ENCODE measurements at regions not wholly inside any gene's neighbourhood (a gene's known extent, or its start where the extent isn't known, plus 50 kb on each side); places are given as distances from the start of the nearest gene placed in this dataset.

- POLR2A ChIA-PET: no interaction called here
- Histone ChIP-seq H3K27me3 (ENCODE audit: control insufficient read depth in 1 of 2, insufficient read depth in 2 of 2, low read length in 2 of 2) (peaks cover 11 to 15% of the 10 kb centered on the region in 2 experiments), H3K9me3 (ENCODE audit: control insufficient read depth in 1 of 2, insufficient read depth in 1 of 2, low read length in 2 of 2) (no peaks in the 10 kb centered on the region), H3K36me3 (ENCODE audit: insufficient read depth, low read length) (no peaks in the 10 kb centered on the region), H3K27ac (ENCODE audit: low read depth in 1 of 2, low read length in 2 of 2) (no peak overlapping the region), H3K4me1 (ENCODE audit: insufficient read depth, low read length) (peaks cover 15% of the 10 kb centered on the region), H3K4me3 (ENCODE audit: low read length) (no peak overlapping the region)
- Mint-ChIP-seq H3K9me3 (no peaks in the 10 kb centered on the region), H3K4me3 (no peak overlapping the region), H3K27me3 (peaks cover 25% of the 10 kb centered on the region), H3K27ac (no peak overlapping the region), H3K4me1 (ENCODE audit: low read depth) (peaks cover 9% of the 10 kb centered on the region), H3K36me3 (ENCODE audit: low read depth) (no peaks in the 10 kb centered on the region)
- peak; percentile 57 for TF ChIP-seq CTCF (IDR thresholded peaks at IDR 0.05)
- CTCF ChIA-PET: interaction anchor here (1.0 kb wide), 1 partner anchor 13 kb away, joined by 3 read pairs; no protein-coding TSS in a partner anchor
- intact Hi-C loops (cut with DNase I, micrococcal nuclease): no loop called here
- ATAC-seq (ENCODE audit: poor library complexity): no peak
- peak in 1 of 14 experiments; percentile 25 for DNase-seq
Observed at GRCh38 chr15:66838671-66839239, 136.7 kb downstream of the SMAD6 start.

- H3K27me3 Mint-ChIP-seq: peaks cover 34% of the 10 kb centered on the region
- Histone ChIP-seq H3K9me3 (ENCODE audit: control insufficient read depth in 1 of 2, insufficient read depth in 1 of 2, low read length in 2 of 2) (no peaks in the 10 kb centered on the region), H3K27me3 (ENCODE audit: control insufficient read depth in 1 of 2, insufficient read depth in 2 of 2, low read length in 2 of 2) (peaks cover 20 to 23% of the 10 kb centered on the region in 2 experiments), H3K4me1 (ENCODE audit: insufficient read depth, low read length) (peaks cover 15% of the 10 kb centered on the region), H3K4me3 (ENCODE audit: low read length) (no peak overlapping the region), H3K27ac (ENCODE audit: low read depth in 1 of 2, low read length in 2 of 2) (no peak overlapping the region), H3K36me3 (ENCODE audit: insufficient read depth, low read length) (no peaks in the 10 kb centered on the region)
- intact Hi-C loops (cut with DNase I, micrococcal nuclease): no loop called here
- ChIA-PET CTCF (interaction anchor here (0.7 kb wide), 1 partner anchor 760 kb away, joined by 3 read pairs; no protein-coding TSS in a partner anchor), POLR2A (no interaction called here)
- peaks cover 9% of the 10 kb centered on the region for H3K4me1 Mint-ChIP-seq (ENCODE audit: low read depth)
- no peak for TF ChIP-seq CTCF (IDR thresholded peaks at IDR 0.05)
- H3K27ac Mint-ChIP-seq: no peak overlapping the region
- ATAC-seq (ENCODE audit: poor library complexity): no peak
- no peak for DNase-seq
- H3K9me3 Mint-ChIP-seq: no peaks in the 10 kb centered on the region
- H3K36me3 Mint-ChIP-seq (ENCODE audit: low read depth): no peaks in the 10 kb centered on the region
- no peak overlapping the region for H3K4me3 Mint-ChIP-seq
Observed at GRCh38 chr15:66839506-66840112, 137.6 kb downstream of the SMAD6 start.

GRCh38 chr15:66840615-66841390, 138.8 kb downstream of the SMAD6 start:
- Histone ChIP-seq H3K9me3 (ENCODE audit: control insufficient read depth in 1 of 2, insufficient read depth in 1 of 2, low read length in 2 of 2) (no peaks in the 10 kb centered on the region), H3K36me3 (ENCODE audit: insufficient read depth, low read length) (no peaks in the 10 kb centered on the region), H3K4me3 (ENCODE audit: low read length) (no peak overlapping the region), H3K27ac (ENCODE audit: low read depth in 1 of 2, low read length in 2 of 2) (no peak overlapping the region), H3K4me1 (ENCODE audit: insufficient read depth, low read length) (peaks cover 15% of the 10 kb centered on the region), H3K27me3 (ENCODE audit: control insufficient read depth in 1 of 2, insufficient read depth in 2 of 2, low read length in 2 of 2) (peaks cover 24 to 25% of the 10 kb centered on the region in 2 experiments)
- peaks cover 9% of the 10 kb centered on the region for H3K4me1 Mint-ChIP-seq (ENCODE audit: low read depth)
- ChIA-PET CTCF (no interaction called here), POLR2A (no interaction called here)
- H3K27ac Mint-ChIP-seq: no peak overlapping the region
- DNase-seq: no peak
- H3K4me3 Mint-ChIP-seq: no peak overlapping the region
- H3K27me3 Mint-ChIP-seq: peaks cover 44% of the 10 kb centered on the region
- intact Hi-C loops (cut with DNase I, micrococcal nuclease): no loop called here
- no peaks in the 10 kb centered on the region for H3K9me3 Mint-ChIP-seq
- H3K36me3 Mint-ChIP-seq (ENCODE audit: low read depth): no peaks in the 10 kb centered on the region
- TF ChIP-seq CTCF (IDR thresholded peaks at IDR 0.05): no peak
- no peak for ATAC-seq (ENCODE audit: poor library complexity)
